Testis (tissue), 2 donors: ENCODE measurements at regions not wholly inside any gene's neighbourhood (a gene's known extent, or its start where the extent isn't known, plus 50 kb on each side); places are given as distances from the start of the nearest gene placed in this dataset.

Experiments
- DNase-seq: peaks from one replicate; pipeline ENCODE4 v3.0.0-alpha.2; 2019
- H3K27ac ChIP-seq, 2 donors: fragments of 200-600 bp; sonication (generic); one replicate each; pipeline ENCODE4 v1.5.1; 2019
- H3K27me3 ChIP-seq: fragments of 200-600 bp; sonication (generic); one replicate; pipeline ENCODE4 v1.5.1; 2019
- H3K36me3 ChIP-seq: fragments of 200-600 bp; sonication (generic); one replicate; pipeline ENCODE4 v1.5.1; 2017; ENCODE audit warnings: low read depth; ENCODE audit errors: missing control alignments
- H3K4me1 ChIP-seq: fragments of 200-600 bp; sonication (generic); one replicate; pipeline ENCODE4 v1.5.1; 2019
- H3K4me3 ChIP-seq, 2 donors: fragments of 200-600 bp; sonication (generic); one replicate each; pipeline ENCODE4 v1.5.1; 2017 to 2019
- H3K9me3 ChIP-seq: fragments of 200-600 bp; sonication (generic); one replicate; pipeline ENCODE4 v1.5.1; 2017
- POLR2A ChIP-seq: fragments of 450-650 bp; IDR thresholded peaks from one replicate; pipeline ENCODE4 v1.6.1; 2017; ENCODE audit warnings: antibody characterized with exemption, mild to moderate bottlenecking, moderate library complexity
- WGBS, 2 donors: methylation state at CpG; one replicate each; pipeline ENCODE4 v1.1.5; 2018; 5-methylcytosine and 5-hydroxymethylcytosine counted together
- intact Hi-C: fragments of 100-400 bp; cut with DNase I; formaldehyde crosslinking; loops from one replicate; pipeline ENCODE4 v1.15.1; 2023; ENCODE audit warnings: low total_unique reads
- TF ChIP-seq, protein P1 (sequence below), 3 experiments: fragments of 450-650 bp in 2 of 3; fragments of 200-600 bp in 1 of 3; sonication (generic) in 1 of 3; IDR thresholded peaks; one replicate each; pipeline ENCODE4 v1.5.1; 2016 to 2019; ENCODE audit warnings: antibody characterized with exemption in 3 of 3, mild to moderate bottlenecking in 2 of 3, moderate library complexity in 1 of 3

DNA sequence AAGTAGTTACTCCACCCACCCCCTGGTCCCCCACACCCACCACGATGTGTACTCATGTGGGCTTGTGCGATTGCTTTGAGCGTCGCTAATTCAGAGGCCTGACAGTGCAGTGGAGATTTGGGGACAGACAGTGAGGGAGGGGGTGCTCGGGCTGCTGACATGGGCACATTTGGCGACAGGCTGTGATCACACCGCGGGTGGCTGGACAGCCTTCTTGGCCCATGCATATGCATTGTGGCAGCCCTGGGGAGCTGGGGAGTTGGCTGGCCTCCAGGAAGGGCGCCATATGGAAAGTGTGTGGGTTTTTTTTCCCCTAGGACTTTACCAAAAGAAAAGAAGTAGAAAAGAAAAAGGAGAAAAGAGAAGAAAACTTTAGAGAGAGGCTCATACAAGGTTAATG lies 275.5 kb upstream of the N4BP1 start:
- Histone ChIP-seq H3K27ac (no peak overlapping the region), H3K27me3 (no peaks in the 10 kb centered on the region), H3K4me1 (no peaks in the 10 kb centered on the region), H3K36me3 (no peaks in the 10 kb centered on the region), H3K9me3 (no peaks in the 10 kb centered on the region), H3K4me3 (no peak overlapping the region)
- TF ChIP-seq, protein P1, sequence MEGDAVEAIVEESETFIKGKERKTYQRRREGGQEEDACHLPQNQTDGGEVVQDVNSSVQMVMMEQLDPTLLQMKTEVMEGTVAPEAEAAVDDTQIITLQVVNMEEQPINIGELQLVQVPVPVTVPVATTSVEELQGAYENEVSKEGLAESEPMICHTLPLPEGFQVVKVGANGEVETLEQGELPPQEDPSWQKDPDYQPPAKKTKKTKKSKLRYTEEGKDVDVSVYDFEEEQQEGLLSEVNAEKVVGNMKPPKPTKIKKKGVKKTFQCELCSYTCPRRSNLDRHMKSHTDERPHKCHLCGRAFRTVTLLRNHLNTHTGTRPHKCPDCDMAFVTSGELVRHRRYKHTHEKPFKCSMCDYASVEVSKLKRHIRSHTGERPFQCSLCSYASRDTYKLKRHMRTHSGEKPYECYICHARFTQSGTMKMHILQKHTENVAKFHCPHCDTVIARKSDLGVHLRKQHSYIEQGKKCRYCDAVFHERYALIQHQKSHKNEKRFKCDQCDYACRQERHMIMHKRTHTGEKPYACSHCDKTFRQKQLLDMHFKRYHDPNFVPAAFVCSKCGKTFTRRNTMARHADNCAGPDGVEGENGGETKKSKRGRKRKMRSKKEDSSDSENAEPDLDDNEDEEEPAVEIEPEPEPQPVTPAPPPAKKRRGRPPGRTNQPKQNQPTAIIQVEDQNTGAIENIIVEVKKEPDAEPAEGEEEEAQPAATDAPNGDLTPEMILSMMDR (IDR thresholded peaks at IDR 0.05): no peak
- TF ChIP-seq POLR2A: no peak
- intact Hi-C loops: no loop called here
- WGBS, 2 donors: 62 to 75% methylated on average over 9 of the region's 9 CpGs
- DNase-seq: no peak

DNA sequence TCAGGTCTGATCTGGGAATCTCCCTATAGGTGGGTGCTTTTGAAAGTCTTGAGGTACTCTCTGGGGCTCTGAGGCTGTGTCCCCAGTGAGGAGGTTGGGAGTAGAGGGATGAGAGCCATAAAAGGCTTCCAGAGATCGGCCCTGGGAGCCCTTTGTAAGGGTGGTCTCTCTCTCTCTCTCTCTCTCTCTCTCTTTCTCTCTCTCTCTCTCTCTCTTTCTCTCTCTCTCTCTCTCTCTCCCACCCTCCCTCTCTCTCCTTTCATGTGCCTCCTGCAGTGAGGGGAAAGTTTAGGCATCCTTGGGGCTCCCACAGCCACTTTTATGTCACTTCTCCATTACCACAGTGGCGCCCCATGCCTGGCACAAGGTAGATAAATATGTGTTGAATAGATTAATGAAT lies 271.3 kb upstream of the N4BP1 start:
- Histone ChIP-seq H3K27ac (no peak overlapping the region), H3K4me1 (no peaks in the 10 kb centered on the region), H3K36me3 (no peaks in the 10 kb centered on the region), H3K9me3 (no peaks in the 10 kb centered on the region), H3K27me3 (no peaks in the 10 kb centered on the region), H3K4me3 (no peak overlapping the region)
- TF ChIP-seq, protein P1 (IDR thresholded peaks at IDR 0.05): no peak
- no peak for TF ChIP-seq POLR2A
- no peak for DNase-seq
- intact Hi-C loops: no loop called here
- 88 to 92% methylated on average over 2 of the region's 2 CpGs for WGBS, 2 donors

DNA sequence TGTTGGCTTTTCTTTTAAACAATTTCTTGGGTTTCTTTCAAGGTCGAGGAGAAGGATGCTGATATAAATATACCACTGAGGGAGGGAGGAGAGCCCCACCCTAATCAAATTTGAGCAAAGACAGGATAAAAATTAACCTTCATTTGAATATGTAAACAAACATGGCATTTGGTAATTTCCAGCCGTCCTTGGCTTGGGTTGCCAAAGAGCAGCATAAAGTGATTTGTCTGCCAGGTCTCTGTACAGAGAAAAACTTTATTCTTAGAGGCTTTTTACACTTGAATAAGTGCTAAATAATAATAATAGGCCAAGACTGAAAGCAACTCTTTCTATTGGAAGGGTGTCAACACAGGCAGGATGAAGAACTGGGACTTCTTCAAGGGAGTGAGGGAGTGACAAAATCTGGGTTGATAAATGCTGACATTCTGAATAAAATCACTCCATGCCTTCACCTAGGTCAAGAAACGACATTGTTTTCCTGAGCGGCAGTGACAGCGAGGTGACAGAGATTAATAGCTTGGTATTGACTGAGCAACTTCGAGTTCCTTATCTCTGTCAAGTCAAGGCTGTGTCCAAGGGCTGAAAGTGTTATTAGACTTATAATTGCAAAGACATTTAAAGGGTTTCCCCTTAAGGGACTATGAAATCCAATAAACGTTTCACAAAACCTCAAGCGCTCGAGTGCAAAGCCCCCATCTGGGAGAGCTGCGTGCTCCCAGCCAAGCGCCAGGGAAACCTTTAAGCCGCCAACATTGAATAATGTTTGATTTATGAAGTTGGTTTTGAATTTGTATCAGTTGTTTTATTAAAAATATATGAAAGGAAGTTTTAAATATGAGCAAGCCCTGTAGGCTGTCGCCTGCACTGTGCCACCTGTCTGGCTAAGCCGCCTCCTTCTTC lies 269.5 kb upstream of the N4BP1 start:
- Histone ChIP-seq H3K36me3 (no peaks in the 10 kb centered on the region), H3K4me3 (no peak overlapping the region), H3K4me1 (no peaks in the 10 kb centered on the region), H3K27ac (no peak overlapping the region), H3K27me3 (no peaks in the 10 kb centered on the region), H3K9me3 (no peaks in the 10 kb centered on the region)
- DNase-seq: no peak
- 53 to 57% methylated on average over 14 of the region's 14 CpGs for WGBS, 2 donors
- intact Hi-C loops: no loop called here
- TF ChIP-seq, protein P1 (IDR thresholded peaks at IDR 0.05): no peak
- no peak for TF ChIP-seq POLR2A

DNA sequence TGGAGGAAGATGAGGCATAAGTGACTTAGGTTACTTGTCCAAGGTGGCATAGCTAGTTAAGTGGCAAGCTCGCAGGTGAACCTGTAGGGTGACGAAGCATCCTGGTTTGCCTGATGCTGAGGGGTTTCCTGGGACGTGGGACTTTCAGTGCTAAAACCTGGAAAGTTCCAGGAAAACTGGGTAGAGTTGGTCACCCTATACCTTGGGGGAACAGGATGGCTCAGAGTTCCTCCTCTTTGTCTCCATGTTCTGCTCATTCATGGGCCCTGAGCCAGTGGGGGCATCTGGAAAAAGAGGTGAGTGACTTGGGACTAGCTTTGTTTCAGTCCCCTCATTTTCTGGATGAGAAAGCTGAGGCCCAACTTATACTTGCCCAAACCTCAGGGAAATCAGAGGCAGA lies 268.0 kb upstream of the N4BP1 start:
- TF ChIP-seq, protein P1 (IDR thresholded peaks at IDR 0.05): no peak
- TF ChIP-seq POLR2A: no peak
- 85 to 90% methylated on average over 3 of the region's 3 CpGs for WGBS, 2 donors
- H3K36me3 ChIP-seq: no peaks in the 10 kb centered on the region
- H3K9me3 ChIP-seq: no peaks in the 10 kb centered on the region
- H3K4me1 ChIP-seq: no peaks in the 10 kb centered on the region
- no peaks in the 10 kb centered on the region for H3K27me3 ChIP-seq
- DNase-seq: no peak
- H3K27ac ChIP-seq: no peak overlapping the region
- no peak overlapping the region for H3K4me3 ChIP-seq
- intact Hi-C loops: no loop called here

DNA sequence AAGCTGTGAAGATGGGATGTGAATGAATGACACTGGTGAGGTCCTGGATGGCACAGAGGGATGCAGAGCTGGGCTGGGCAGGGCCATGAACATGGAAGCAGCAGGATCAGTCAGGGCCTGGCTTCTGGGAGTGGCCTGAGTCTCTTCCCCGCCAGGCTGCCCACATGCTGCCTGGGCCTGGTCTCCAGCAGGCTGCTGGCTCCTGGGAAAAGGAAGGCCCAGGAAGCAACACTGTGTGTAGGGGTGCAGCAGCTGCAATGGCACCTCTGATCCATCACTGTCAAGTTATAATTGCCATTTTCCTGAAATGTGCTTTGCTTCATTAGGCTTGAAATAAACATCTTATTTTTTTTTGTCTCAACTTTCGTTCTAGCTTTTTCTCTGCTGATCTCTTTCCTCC lies 260.2 kb upstream of the N4BP1 start:
- intact Hi-C loops: no loop called here
- TF ChIP-seq, protein P1 (IDR thresholded peaks at IDR 0.05): no peak
- TF ChIP-seq POLR2A: no peak
- Histone ChIP-seq H3K4me1 (no peaks in the 10 kb centered on the region), H3K27me3 (no peaks in the 10 kb centered on the region), H3K36me3 (no peaks in the 10 kb centered on the region), H3K9me3 (no peaks in the 10 kb centered on the region), H3K27ac (no peak overlapping the region), H3K4me3 (no peak overlapping the region)
- 61 to 83% methylated on average over 2 of the region's 2 CpGs for WGBS, 2 donors
- no peak for DNase-seq
